IPS DF 4.7 (cell line): ENCODE measurements at regions not wholly inside any gene's neighbourhood (a gene's known extent, or its start where the extent isn't known, plus 50 kb on each side); places are given as distances from the start of the nearest gene placed in this dataset.
A peak's percentile ranks its signal among the peaks of the same experiment; 100 is the strongest.

Source experiments
- DNase-seq: peaks from one replicate; pipeline ENCODE4 v3.0.0-alpha.2; 2013; ENCODE audit warnings: low spot score; ENCODE audit errors: extremely low read depth

GRCh38 chr9:24488896-24489295, 56.8 kb downstream of the IZUMO3 start:
- no peak for DNase-seq

DNA sequence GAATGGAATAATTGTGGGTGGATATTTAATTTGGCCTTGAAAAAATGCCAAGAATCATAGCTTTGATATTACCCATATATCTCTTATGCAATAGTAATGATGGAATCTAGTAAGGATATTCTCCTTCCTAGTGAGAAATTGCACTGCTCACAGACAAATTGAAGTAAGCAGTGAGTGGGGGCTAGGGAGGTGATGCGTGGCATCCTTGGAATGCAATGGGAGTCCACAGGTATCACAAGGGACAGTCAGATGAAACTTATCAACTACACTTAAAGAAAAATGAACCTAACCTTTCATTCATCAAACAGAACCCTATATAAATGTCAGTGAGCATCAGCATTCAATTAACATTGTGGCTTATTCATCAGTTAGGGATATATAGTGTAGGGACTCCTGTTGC, 57.8 kb downstream of the IZUMO3 start:
- no peak for DNase-seq

DNA sequence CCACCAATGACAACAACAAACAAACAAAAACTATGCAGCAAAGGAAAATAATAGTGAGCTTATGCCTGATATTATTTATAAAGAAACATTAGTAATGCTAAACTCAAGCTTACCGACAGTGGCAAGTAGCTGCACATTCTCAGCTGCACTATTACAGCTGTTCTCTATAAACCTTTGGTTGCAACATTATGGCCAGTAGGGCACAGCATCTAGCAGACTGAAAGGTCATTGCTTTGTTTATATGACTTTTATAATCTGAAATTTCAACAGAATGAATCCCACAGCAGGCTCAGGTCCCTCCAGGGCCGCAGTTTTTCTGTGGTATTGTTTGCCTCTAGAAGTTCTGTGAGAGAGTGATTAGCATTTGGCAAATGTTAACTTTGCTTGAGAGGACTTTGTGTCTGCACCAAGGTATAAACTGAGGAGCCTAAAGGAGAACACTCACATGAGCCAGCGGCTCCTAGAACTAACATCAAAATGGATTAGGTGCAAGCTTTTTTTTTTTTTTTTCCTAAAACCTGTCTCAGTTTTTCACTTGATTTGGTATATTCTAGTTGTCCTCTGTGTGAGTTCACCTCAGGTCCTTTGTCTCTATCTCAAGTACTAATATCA, 58.3 kb downstream of the IZUMO3 start:
- DNase-seq = no peak

DNA sequence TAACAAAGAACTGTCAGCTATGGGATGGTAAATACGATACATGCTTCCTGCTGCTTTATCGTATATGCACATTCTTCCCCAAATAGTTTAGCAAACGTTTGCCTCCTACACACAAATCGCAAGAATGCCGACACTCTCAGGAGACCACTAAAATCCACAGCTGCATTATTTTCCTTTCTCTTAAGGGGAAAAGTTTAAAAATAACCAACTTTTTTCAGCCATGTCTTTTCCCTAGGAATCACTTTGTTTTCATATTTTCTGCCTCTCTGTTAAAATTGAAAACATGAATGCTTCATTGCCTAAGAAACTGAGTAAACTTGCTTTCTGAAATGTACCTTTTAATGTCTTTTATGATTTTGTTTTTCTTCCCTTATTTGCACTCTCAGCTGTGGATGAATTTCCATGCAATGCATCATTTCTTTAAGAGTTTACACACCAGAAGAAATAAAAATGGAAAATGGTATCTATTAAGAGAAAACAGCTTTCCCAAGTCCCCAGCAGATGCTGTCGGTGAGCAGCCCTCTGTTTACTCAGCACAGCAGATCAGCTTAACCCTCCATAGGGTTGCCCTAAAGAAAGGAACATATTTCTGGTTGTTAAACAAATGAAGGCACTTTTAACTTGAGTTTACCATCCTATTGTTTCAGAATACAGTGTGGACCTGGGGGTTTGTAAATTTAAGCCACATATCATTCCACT, 66.2 kb downstream of the IZUMO3 start:
- no peak for DNase-seq

DNA sequence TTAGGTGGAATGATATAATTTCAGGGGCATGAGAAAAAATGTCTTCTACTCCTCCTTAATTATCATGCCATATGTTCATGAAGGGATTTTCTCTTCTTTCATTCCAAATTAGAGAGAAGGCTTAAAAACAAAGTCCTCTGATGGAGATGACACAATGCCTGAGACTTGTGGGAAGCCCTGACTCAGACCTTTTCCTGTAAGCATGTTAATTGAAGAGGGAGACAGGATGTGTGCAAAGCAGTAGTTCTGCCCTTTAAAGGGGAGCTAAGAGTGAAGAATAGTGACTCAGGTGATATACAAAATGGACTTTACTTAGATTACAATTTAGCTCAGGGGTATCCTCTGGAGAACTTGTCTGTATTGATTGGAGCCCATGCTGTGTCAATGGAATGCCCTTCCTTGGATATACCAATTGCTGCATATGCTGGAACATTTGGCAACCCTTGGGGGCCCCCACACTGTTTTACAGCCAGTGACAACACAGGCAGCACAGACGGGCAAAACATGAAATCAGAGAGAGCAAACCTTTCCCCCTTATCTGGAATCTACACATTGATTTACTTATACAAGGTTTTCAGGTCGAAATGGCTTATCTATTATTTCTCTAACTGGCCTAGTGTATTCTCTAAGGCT, 81.3 kb downstream of the IZUMO3 start:
- DNase-seq = no peak

DNA sequence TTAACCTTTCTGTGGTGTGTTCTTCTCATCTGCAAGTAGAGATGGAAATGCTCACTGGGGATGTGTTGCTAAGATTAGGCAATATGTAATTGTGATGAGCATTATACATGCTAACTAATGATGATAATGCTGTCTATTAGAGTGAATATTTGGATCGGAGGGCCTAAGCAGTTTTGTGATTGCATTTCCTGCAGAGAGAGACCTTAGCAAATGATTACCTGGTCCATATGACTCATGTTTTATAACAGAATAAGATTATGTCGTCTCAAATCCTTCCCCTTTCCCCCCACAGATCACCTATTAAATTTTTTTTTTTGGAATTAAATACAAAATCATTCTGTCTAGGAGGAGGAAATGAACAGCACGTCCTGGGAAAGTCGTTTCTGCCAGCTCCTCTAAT, 82.7 kb downstream of the IZUMO3 start:
- DNase-seq = no peak

- no peak for DNase-seq
Measured at GRCh38 chr9:24460781-24461180, 84.9 kb downstream of the IZUMO3 start.

- DNase-seq = no peak
Measured at GRCh38 chr9:24459953-24460352, 85.7 kb downstream of the IZUMO3 start.

- no peak for DNase-seq
Measured at GRCh38 chr9:24451346-24451745, 94.4 kb downstream of the IZUMO3 start.

- DNase-seq = no peak
Measured at GRCh38 chr9:24449976-24450375, 95.7 kb downstream of the IZUMO3 start.

GRCh38 chr9:24439456-24439855, 106.2 kb downstream of the IZUMO3 start:
- DNase-seq = no peak

DNA sequence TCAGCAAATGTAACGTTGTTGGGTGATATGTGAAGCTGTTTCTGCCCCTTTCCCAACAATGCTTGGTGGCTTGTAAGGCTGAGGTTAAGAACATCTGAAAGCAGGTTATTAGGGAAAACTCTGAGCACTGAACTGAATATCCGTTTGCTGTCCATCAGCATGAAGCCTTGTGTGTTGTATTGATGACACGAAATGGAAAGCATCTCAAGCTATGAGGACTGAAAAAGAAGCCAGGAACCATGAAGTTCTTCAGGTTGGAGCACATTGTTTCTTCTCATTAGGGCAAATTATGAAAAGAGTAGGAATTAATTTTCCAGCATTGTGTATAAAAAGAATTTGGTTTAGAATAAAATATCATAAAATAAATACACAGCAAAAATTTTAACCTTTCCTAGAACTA, 106.8 kb downstream of the IZUMO3 start:
- no peak for DNase-seq

DNA sequence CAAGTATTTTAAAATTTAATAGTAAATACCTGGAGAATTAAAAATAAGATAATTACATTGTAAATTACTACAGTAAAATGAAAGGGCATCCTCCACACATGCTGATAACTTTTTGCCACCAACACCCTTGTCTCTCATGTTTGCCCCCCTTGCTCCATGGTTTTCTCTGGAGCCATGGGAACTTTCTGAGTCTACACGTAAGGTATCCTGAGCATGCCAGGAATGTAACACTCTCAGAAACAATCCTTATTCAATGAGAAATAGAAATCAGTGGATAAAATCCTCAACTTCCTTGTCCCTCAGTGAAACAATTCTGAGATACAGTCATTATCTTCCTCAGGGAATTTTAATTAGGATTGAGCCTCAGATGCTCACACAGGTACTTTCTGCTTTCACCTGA, 108.9 kb downstream of the IZUMO3 start:
- DNase-seq = peak; percentile 64

DNA sequence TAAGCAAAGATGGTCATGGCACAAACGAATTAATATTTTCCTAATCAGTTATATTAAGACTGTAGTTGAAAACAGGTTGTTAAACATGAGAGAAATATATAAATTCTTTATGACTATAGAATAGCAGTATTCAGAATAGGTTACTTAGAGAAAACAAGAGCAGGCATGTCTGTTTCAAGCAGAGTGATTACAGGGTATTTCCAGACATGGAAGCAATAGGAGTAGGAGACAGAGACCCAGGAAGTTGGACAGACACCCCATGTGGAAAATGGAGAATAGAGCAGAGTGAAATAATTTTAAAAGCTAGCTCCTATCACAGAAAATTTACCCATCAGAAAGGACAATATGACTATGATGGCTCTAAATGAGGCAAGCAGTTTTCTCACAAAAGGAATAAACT, 111.5 kb downstream of the IZUMO3 start:
- DNase-seq = no peak

GRCh38 chr9:24416136-24416535, 129.6 kb downstream of the IZUMO3 start:
- DNase-seq = no peak

GRCh38 chr9:24413651-24414050, 132.0 kb downstream of the IZUMO3 start:
- DNase-seq = no peak

GRCh38 chr9:24398466-24398865, 147.2 kb downstream of the IZUMO3 start:
- DNase-seq = no peak

DNA sequence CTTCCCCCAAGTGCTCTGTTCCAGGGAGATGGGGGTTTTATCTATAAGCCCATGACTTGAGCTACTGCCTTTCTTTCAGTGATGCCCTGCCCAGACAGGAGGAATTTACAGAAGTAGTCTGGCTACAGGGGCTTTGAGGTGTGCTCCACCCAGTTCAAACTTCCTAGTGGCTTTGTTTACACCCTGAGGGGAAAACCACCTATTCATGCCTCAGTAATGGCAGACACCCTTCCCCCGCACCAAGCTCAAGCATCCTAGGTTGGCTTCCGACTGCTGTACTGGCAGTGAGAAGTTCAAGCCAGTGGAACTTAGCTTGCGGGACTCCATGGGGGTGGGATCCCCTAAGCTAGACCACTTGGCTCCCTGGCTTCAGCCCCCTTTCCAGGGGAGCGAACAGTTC, 154.6 kb downstream of the IZUMO3 start:
- no peak for DNase-seq

- no peak for DNase-seq
Measured at GRCh38 chr9:24385077-24385476, 160.6 kb downstream of the IZUMO3 start.

GRCh38 chr9:24382566-24382965, 163.1 kb downstream of the IZUMO3 start:
- no peak for DNase-seq

DNA sequence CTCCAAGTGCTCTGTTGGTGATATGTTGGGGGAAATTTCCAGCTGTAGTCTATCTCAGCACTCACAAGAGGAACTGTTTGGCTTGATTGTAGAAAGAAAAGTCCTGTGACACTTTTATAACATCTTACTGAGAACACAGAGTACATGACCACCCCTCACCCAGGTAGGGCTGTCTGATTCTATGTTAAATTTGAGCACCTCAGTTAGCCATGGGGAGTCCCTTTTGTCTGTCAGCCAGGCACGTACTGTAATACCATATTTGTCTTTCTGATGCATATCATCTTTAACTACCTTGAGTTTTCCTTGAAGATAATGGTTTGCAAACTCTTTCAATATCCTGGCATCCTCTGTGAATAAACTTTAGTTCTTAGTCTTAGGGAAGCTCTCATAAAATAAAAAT, 164.5 kb downstream of the IZUMO3 start:
- no peak for DNase-seq

GRCh38 chr9:24359046-24359445, 186.7 kb downstream of the IZUMO3 start:
- no peak for DNase-seq

GRCh38 chr9:24351973-24352372, 193.7 kb downstream of the IZUMO3 start:
- DNase-seq = no peak
